ENCODE measurements at regions not wholly inside any gene's neighbourhood (a gene's known extent, or its start where the extent isn't known, plus 50 kb on each side); places are given as distances from the start of the nearest gene placed in this dataset.

DNA sequence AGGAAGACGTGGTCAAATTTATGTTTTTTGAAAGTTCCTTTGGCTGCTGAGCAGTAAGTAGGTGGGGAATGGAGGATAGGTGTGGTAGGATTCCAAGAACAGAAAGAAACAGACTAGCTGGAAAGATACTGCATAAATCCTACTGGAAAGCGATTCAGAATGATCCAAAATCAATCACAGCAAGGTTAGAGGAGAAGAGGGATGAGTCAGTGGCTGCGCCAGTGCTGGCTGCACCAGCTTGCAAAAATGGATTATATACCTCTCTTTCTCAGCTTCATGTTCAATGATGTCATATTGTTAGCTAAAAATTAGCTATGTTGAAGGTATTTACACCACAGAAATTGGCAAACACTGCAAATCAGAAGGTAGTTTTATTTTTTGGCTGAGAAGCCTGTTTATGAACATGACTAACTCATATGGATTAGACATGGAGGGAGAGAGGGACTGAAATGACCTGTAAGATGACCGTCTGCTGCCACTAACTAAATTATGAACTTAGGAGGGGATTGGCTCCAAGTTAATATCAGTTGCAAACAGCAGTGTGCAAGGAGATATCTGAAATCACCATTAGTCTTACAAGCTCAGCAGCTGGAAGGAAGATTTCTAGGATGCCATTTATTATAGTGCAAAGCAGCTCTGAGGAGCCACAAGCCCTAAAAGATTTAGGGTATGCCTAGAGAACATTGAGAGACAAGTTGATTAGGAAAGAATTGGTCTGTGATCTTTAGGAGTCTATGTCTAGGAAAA, 405.3 kb downstream of the MID1IP1 start:
- TF ChIP-seq, protein P1, sequence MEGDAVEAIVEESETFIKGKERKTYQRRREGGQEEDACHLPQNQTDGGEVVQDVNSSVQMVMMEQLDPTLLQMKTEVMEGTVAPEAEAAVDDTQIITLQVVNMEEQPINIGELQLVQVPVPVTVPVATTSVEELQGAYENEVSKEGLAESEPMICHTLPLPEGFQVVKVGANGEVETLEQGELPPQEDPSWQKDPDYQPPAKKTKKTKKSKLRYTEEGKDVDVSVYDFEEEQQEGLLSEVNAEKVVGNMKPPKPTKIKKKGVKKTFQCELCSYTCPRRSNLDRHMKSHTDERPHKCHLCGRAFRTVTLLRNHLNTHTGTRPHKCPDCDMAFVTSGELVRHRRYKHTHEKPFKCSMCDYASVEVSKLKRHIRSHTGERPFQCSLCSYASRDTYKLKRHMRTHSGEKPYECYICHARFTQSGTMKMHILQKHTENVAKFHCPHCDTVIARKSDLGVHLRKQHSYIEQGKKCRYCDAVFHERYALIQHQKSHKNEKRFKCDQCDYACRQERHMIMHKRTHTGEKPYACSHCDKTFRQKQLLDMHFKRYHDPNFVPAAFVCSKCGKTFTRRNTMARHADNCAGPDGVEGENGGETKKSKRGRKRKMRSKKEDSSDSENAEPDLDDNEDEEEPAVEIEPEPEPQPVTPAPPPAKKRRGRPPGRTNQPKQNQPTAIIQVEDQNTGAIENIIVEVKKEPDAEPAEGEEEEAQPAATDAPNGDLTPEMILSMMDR (IDR thresholded peaks at IDR 0.05; ENCODE audit: extremely low read depth, missing control alignments): no peak

DNA sequence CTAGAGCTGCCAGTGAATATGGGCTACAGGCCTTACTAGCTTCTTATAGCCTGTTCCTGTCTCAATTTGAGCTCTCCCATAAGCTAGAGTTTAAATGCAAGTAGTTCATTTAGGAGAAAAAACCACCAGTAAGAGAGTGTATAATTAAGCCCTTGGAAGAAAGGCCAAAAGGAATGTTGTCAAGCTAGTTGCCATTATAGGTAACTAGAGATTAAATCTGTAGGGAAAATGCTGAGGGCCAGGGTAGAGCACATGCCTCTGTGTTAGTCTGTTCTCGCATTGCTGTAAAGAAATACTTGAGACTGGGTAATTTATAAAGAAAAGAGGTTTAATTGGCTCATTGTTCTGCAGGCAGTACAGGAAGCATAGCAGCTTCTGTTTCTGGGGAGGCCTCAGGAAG, 410.2 kb downstream of the MID1IP1 start:
- TF ChIP-seq, protein P1 (IDR thresholded peaks at IDR 0.05; ENCODE audit: extremely low read depth, missing control alignments): no peak
- DNase-seq (ENCODE audit: low spot score): no peak

More for the DNA sequence above, 405.3 kb downstream of the MID1IP1 start:
- DNase-seq (ENCODE audit: low spot score): no peak

DNA sequence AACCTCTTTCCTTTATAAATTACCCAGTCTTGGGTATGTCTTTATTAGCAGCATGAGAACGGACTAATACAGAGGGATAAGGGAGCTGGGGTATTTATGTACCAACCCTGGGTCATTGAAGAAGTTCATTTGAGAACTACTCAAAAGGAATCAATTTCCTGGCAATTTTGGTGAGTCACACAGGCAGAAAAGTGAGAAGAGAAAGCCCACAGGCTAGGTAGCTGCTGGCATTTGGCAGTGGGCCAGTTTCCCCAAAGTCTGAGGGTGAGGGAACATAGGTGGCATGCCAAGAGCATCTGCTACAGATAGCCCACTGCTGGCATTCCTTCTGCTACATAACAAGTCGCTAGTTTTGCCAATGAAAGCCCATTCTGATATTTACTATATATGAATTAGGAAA, 411.2 kb downstream of the MID1IP1 start:
- TF ChIP-seq, protein P1 (IDR thresholded peaks at IDR 0.05; ENCODE audit: extremely low read depth, missing control alignments): no peak
- no peak for DNase-seq (ENCODE audit: low spot score)

DNA sequence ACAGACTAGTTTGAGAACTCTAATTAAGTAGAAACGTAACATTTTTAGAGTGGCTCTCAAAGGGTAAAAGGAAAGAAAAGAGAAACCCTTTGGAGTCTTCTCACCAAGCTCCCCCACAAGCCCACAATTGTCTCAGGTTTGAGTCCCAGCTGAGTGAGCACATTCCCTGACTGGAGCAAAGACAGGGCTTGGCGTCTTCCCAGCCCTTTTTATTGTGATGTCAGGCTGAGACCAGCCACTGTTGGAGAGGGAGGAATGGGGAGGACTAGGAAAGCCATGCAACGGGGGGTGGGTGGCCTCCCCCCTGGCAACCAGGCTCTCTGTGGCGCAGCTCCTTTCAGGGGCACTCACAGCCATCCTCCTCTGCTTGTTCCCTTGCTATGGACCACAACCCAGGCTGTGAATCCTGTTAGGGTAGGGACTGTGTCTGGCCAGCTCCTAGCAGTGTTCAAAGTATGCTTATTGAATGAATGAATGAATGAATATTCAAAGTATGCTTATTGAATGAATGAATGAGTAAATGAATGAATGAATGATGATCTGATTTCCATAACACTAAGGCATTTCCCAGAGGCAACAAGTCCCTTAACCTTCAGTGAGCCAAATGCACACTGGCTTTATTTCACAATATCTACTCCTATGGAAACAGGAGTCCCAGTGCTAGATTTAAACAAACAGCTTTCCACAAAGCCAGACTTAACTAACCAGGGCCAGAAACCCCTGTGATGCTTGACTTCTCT, 413.3 kb downstream of the MID1IP1 start:
- no peak for DNase-seq (ENCODE audit: low spot score)
- TF ChIP-seq, protein P1 (IDR thresholded peaks at IDR 0.05; ENCODE audit: extremely low read depth, missing control alignments): no peak

DNA sequence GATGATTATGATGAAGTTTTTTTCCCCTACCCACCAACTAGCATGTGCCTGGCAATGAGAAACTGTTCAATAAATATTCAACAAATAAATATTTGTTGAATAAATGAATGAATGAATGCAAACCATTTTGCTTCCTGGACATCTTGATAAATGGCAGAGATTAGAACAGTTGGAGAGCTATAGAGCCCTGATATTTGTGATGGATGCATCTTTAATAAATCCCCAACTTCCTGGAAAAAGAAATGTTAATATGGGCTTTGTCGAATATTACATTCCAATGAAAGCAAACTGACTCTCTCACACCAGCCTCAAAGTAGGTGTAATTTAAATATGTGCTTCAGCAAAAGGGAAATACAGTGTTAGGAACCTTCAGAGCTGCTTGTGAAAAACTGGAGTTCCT, 419.7 kb downstream of the MID1IP1 start:
- TF ChIP-seq, protein P1 (IDR thresholded peaks at IDR 0.05; ENCODE audit: extremely low read depth, missing control alignments): no peak
- DNase-seq (ENCODE audit: low spot score): no peak

DNA sequence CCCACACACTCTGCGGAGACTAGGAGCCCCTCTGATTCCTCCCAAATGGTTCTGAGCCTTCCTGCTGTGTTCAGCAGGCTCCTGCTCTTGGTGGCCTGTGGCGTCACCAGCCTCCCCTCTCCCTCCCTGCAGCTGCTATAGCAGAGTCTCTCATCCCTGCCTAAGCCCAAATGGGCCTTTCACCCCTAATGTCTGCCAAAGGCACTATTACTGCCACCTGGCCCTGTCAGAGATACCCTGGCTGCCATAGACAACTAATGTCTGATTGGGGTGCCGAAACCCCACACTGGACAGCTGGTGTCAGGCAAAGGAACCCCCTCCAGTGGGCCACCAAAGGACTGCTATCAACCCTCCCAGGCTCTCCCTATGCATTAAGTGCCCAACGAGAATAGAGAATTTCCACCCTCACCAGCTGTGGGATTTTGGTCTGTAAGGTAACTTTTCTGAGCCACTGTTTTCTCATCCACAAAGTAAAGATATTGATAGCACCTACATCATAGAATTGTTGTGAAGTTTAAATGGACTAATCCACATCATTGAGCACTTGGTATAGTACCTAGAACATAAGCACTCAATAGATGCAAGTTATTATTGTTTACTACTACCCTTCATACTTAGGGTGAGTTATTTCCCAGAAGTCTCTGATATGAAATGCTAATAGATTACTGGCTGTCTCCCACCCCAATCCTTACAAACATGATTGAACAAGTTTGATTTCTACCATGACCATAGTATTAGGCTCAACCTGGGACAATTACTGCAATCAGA, 421.3 kb downstream of the MID1IP1 start:
- TF ChIP-seq, protein P1 (IDR thresholded peaks at IDR 0.05; ENCODE audit: extremely low read depth, missing control alignments): no peak
- DNase-seq (ENCODE audit: low spot score): no peak

DNA sequence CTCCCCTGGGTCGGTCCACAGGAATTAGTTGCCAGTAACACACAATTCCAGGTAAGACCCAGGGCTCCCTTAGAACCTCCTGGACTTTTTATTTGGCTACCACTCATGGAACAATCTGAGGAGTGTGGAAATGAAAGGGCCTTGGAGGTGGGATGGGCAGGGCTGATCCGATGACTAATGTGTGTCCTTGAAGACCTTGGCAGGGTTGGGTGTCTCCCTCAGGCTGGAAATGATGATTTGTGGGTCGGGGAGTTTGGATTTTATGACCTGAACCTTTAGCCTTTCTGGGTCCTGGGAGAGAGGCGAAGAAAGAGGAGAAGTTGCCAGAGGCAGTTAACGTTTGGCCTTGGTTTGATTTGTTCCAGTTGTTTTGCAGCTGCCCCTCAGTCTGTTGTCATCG, 425.0 kb downstream of the MID1IP1 start:
- TF ChIP-seq, protein P1 (IDR thresholded peaks at IDR 0.05; ENCODE audit: extremely low read depth, missing control alignments): no peak

More for the DNA sequence above, 425.0 kb downstream of the MID1IP1 start:
- DNase-seq (ENCODE audit: low spot score): no peak
